NCI-H2081 (cell line): ENCODE measurements at regions not wholly inside any gene's neighbourhood (a gene's known extent, or its start where the extent isn't known, plus 50 kb on each side); places are given as distances from the start of the nearest gene placed in this dataset.

ENCODE experiments used
- DNase-seq, 2 experiments: peaks; one replicate each; lab custom pipeline; 2025; lab: John Stamatoyannopoulos, UW

GRCh38 chr6:22399693-22400092 is 102.9 kb upstream of the PRL start:
- no peak for DNase-seq

- DNase-seq = no peak
Observed at GRCh38 chr6:22401206-22401605, 104.4 kb upstream of the PRL start.

DNA sequence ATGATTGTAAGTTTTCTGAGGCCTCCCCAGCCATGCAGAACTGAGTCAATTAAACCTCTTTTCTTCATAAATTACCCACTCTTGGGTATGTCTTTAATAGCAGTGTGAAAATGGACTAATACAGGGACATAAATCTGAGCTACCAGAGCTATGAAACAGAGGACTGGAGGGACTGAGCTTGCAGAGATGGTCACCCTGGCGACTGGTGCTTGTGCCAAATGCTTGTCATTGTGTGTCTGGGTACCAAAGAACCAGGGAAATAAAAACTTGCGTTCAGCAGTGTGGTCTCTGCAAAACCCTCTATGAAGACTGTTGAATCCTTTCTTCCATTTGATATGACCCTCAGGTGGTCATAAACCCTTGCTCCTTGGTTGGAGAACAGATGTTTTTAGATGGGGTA is 105.1 kb upstream of the PRL start:
- no peak for DNase-seq

- no peak for DNase-seq
Observed at GRCh38 chr6:22409486-22409885, 112.7 kb upstream of the PRL start.

- no peak for DNase-seq
Observed at GRCh38 chr6:22411376-22412105, 114.7 kb upstream of the PRL start.

DNA sequence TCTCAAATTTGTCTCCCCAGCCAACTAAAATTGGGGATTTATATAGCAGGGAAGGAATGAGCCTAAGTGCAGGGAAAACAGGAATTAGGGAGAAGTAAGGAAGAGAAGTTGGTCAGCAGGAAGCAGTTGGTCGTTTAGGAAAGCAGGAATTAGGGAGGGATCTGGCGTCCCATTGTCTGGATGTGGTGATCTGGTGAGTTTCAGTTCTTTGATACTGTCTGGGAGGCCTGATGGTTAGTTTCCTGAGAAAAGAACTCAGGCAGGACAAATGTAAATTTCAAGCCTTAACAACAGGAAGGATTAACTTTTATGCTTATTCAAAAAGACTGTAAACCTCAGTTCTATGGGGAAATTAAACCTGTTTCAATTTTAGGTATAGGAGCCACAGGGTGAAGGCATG is 116.2 kb upstream of the PRL start:
- DNase-seq = no peak

- no peak for DNase-seq
Observed at GRCh38 chr6:22413681-22414311, 117.0 kb upstream of the PRL start.

- no peak for DNase-seq
Observed at GRCh38 chr6:22418714-22419113, 121.9 kb upstream of the PRL start.

DNA sequence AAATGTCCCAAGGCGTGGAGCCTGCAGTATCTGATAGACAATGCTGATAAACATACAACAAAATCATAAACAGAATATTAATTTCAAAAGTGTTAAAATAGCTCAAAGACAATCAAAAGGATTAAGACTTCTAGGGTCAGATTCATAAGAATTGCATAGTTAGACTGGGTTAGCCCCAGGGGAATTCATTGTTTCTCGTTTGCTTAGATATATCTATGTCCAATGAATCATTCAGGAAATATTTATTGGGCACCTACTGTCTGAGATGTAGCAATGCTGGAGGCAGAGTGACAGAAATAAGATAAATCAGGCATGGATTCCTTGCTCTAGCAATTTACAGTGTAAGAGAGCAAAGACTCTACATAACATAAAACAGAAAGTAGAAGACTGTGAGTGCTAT is 124.4 kb upstream of the PRL start:
- no peak for DNase-seq

- DNase-seq = no peak
Observed at GRCh38 chr6:22424196-22424595, 127.4 kb upstream of the PRL start.

DNA sequence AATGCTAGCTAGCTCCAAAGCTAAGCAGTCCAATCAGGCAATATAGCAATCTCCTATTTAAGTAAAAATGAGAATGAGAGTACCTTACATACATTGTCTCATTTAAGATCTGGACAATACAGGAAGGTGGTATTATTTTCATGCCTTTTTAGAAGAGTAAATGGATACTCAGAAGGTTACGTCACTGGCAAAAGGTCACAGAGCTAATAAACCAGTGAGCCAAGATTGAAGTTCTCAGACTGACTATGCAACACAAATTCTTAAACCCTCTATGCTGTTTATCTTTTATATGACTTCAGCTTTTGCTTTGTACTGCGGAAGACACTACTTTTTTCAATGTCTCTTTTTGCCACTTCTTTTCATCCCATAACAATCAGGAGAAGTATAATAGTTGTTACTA is 135.2 kb upstream of the PRL start:
- DNase-seq = no peak

DNA sequence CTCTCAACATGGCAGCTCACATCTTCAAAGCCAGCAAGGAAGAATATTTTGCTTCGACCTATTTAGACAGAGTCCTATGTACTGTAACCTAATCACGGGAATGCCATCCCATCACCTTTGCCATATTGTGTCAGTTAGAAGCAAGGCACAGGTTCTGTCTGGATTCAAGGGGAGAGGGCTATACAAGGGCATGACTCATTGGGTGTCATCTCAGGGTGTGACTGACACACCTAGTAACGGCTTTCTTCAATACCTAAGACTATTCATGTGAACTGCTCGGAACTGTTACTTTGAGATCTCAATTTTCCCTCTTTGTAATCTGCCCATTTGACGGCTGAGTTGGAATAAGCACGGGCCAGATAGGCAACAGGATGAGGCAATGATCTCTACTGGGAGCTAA is 135.6 kb upstream of the HDGFL1 start:
- DNase-seq = no peak

- DNase-seq = no peak
Observed at GRCh38 chr6:22435151-22435550, 134.2 kb upstream of the HDGFL1 start.

GRCh38 chr6:22436134-22436533 is 133.2 kb upstream of the HDGFL1 start:
- no peak for DNase-seq

GRCh38 chr6:22437665-22438064 is 131.7 kb upstream of the HDGFL1 start:
- no peak for DNase-seq

- no peak for DNase-seq
Observed at GRCh38 chr6:22442826-22443225, 126.5 kb upstream of the HDGFL1 start.

- no peak for DNase-seq
Observed at GRCh38 chr6:22444330-22444729, 125.0 kb upstream of the HDGFL1 start.

DNA sequence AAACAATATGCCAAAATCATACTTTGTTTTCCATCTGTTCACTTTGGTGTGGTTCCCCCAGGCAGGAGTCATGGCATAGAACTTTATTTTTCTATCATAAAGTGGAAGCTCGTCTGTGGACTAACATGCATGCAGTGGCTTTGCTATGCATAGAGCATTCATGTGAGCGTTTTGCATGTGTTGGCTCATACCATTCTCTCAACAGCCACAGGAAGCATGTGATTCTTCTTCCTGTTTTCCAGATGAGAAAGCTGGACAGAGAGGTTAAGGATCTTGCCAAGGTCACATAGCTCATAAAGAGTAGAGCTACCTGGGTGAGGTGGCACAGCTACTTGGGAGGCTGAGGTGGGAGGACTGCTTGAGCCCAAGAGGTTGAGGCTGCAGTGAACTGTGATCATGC is 123.4 kb upstream of the HDGFL1 start:
- no peak for DNase-seq

- no peak for DNase-seq
Observed at GRCh38 chr6:22447249-22448196, 121.8 kb upstream of the HDGFL1 start.

GRCh38 chr6:22448291-22448711 is 121.1 kb upstream of the HDGFL1 start:
- DNase-seq = no peak

DNA sequence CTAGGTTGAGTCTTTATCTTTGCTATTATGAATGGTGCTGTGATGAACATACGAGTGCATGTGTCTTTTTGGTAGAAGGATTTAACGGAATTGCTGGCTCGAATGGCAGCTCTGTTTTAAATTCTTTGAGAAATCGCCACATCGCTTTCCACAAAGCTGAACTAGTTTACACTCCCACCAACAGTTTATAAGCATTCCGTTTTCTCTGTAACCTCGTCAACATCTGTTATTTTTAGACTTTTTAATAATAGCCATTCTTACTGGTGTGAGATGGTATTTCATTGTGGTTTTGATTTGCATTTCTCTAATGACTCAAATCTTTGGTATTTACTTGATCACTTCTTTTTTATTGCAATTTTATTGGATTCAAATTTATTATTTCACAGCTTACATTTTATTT is 117.4 kb upstream of the HDGFL1 start:
- no peak for DNase-seq

GRCh38 chr6:22455378-22455777 is 114.0 kb upstream of the HDGFL1 start:
- DNase-seq = no peak

- no peak for DNase-seq
Observed at GRCh38 chr6:22457996-22458395, 111.4 kb upstream of the HDGFL1 start.
